ENCODE measurements at regions not wholly inside any gene's neighbourhood (a gene's known extent, or its start where the extent isn't known, plus 50 kb on each side); places are given as distances from the start of the nearest gene placed in this dataset.
"Not testable (repeated sequence)": the region's sequence is repeated elsewhere in the genome, so short reads cannot be mapped to it uniquely, and the experiment has no call there.

- no peak for DNase-seq
Observed at GRCh38 chr6:33892581-33893346, 89.0 kb upstream of the MLN start.

- no peak for DNase-seq
Observed at GRCh38 chr6:33888664-33889200, 84.9 kb upstream of the MLN start.

GRCh38 chr6:33888183-33888582, 84.4 kb upstream of the MLN start:
- no peak for DNase-seq

GRCh38 chr6:33886673-33887144, 82.9 kb upstream of the MLN start:
- no peak for DNase-seq

- no peak for DNase-seq
Observed at GRCh38 chr6:33885132-33886057, 81.6 kb upstream of the MLN start.

- not testable (repeated sequence) for DNase-seq
Observed at GRCh38 chr6:33883621-33884020, 79.8 kb upstream of the MLN start.

- no peak for DNase-seq
Observed at GRCh38 chr6:33882154-33882553, 78.4 kb upstream of the MLN start.

- no peak for DNase-seq
Observed at GRCh38 chr6:33880766-33881165, 77.0 kb upstream of the MLN start.

GRCh38 chr6:33880104-33880678, 76.4 kb upstream of the MLN start:
- no peak for DNase-seq

- no peak for DNase-seq
Observed at GRCh38 chr6:33878562-33878961, 74.8 kb upstream of the MLN start.

GRCh38 chr6:33877982-33878535, 74.3 kb upstream of the MLN start:
- DNase-seq = no peak

GRCh38 chr6:33875696-33876095, 71.9 kb upstream of the MLN start:
- DNase-seq = no peak

- DNase-seq = no peak
Observed at GRCh38 chr6:33875141-33875581, 71.4 kb upstream of the MLN start.

GRCh38 chr6:33874136-33874760, 70.4 kb upstream of the MLN start:
- no peak for DNase-seq

GRCh38 chr6:33872761-33873160, 69.0 kb upstream of the MLN start:
- no peak for DNase-seq

- DNase-seq = no peak
Observed at GRCh38 chr6:33869826-33870423, 66.1 kb upstream of the MLN start.

- DNase-seq = no peak
Observed at GRCh38 chr6:33869121-33869520, 65.3 kb upstream of the MLN start.

GRCh38 chr6:33868141-33868540, 64.3 kb upstream of the MLN start:
- no peak for DNase-seq

- no peak for DNase-seq
Observed at GRCh38 chr6:33865478-33866077, 61.8 kb upstream of the MLN start.

GRCh38 chr6:33863723-33864440, 60.1 kb upstream of the MLN start:
- DNase-seq = no peak

GRCh38 chr6:33863084-33863483, 59.3 kb upstream of the MLN start:
- DNase-seq = no peak
